ENCODE measurements at regions not wholly inside any gene's neighbourhood (a gene's known extent, or its start where the extent isn't known, plus 50 kb on each side); places are given as distances from the start of the nearest gene placed in this dataset.

DNA sequence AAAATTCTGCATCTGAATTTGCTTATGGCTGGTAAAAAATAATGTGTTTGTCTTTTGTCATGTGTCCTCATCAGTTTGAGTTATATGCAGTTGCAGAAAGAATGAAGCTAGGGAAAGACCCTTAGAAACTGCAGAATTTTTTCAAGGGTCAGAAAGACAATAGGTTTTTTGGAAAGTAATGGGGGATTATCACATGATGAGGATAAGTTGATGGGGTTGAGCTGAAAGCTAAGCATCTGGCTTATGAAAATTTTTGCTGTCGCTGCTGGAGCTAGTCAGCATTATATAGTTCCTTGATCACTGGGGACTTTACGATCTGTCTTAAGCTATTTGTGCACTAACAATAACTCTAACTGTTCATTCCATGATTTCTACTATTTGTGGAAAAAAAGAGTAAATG lies 331.7 kb downstream of the PPARGC1A start:
- Histone ChIP-seq H4K5ac (ENCODE audit: low read depth, low read length) (no peak overlapping the region), H2AFZ (replicated peaks; ENCODE audit: low read length, poor library complexity) (no peak overlapping the region), H3K79me1 (ENCODE audit: low read depth in 1 of 2, low read length in 2 of 2) (no peaks in the 10 kb centered on the region), H3K27me3 (ENCODE audit: control insufficient read depth, insufficient read depth, low read length) (no peaks in the 10 kb centered on the region), H3K14ac (replicated peaks; ENCODE audit: low read depth, low read length) (no peak overlapping the region), H4K20me1 (ENCODE audit: insufficient read depth, low read length) (no peaks in the 10 kb centered on the region), H3K9me1 (ENCODE audit: insufficient read depth, low read length) (no peaks in the 10 kb centered on the region), H3K9ac (ENCODE audit: low read depth, low read length) (no peak overlapping the region), H2BK120ac (ENCODE audit: low read depth, low read length) (no peak overlapping the region), H2BK15ac (ENCODE audit: low read depth, low read length) (no peak overlapping the region), H3K36me3 (ENCODE audit: control insufficient read depth, insufficient read depth, low read length) (no peaks in the 10 kb centered on the region), H3K4me1 (ENCODE audit: control insufficient read depth, insufficient read depth, low read length) (no peaks in the 10 kb centered on the region), H3K4me3 (ENCODE audit: insufficient read depth, low read depth, low read length) (no peak overlapping the region), H2AK5ac (ENCODE audit: low read depth, low read length) (no peak overlapping the region), H2BK5ac (ENCODE audit: low read depth, low read length, poor library complexity, severe bottlenecking) (no peak overlapping the region), H3K23ac (ENCODE audit: low read depth, low read length) (no peak overlapping the region), H3K56ac (ENCODE audit: extremely low read depth, insufficient read depth, low read length) (no peak overlapping the region), H3K4ac (ENCODE audit: low read depth, low read length) (no peak overlapping the region), H3K4me2 (ENCODE audit: low read depth, low read length) (no peak overlapping the region), H3K9me3 (ENCODE audit: control insufficient read depth, insufficient read depth, low read length) (no peaks in the 10 kb centered on the region), H2AK9ac (replicated peaks; ENCODE audit: low read depth, low read length, poor library complexity) (no peak overlapping the region), H4K8ac (ENCODE audit: low read depth in 2 of 2, low read length in 2 of 2) (no peak overlapping the region), H3K27ac (ENCODE audit: insufficient read depth, low read length) (no peak overlapping the region), H2BK20ac (ENCODE audit: low read depth, low read length) (no peak overlapping the region), H4K91ac (ENCODE audit: insufficient read depth, low read depth, low read length) (no peak overlapping the region), H3K18ac (ENCODE audit: low read depth, low read length) (no peak overlapping the region)
- no CpG with 5 or more reads among the region's 2 CpGs for WGBS, 2 experiments (ENCODE audit: extremely low coverage in 2 of 2, insufficient read length in 1 of 2)
- ChIA-PET CTCF (no interaction called here), POLR2A (ENCODE audit: unreplicated experiment) (no interaction called here)
- no peak for TF ChIP-seq MAFK (IDR thresholded peaks at IDR 0.05; ENCODE audit: low read depth, low read length)
- TF ChIP-seq RCOR1 (IDR thresholded peaks at IDR 0.05; ENCODE audit: insufficient replicate concordance, low read length), result no peak
- TF ChIP-seq MAZ (IDR thresholded peaks at IDR 0.05; ENCODE audit: borderline replicate concordance, low read depth, low read length), result no peak
- TF ChIP-seq, protein P1, sequence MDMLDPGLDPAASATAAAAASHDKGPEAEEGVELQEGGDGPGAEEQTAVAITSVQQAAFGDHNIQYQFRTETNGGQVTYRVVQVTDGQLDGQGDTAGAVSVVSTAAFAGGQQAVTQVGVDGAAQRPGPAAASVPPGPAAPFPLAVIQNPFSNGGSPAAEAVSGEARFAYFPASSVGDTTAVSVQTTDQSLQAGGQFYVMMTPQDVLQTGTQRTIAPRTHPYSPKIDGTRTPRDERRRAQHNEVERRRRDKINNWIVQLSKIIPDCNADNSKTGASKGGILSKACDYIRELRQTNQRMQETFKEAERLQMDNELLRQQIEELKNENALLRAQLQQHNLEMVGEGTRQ (IDR thresholded peaks at IDR 0.05; ENCODE audit: low read depth, low read length), result no peak
- dilution Hi-C loops (cut with HindIII; ENCODE audit: low sequenced_read_pairs, unreplicated experiment), result no loop called here
- in situ Hi-C loops (cut with MboI; ENCODE audit: low sequenced_read_pairs), result no loop called here
- intact Hi-C loops (cut with micrococcal nuclease), result no loop called here
- DNase-seq, result no peak
- ATAC-seq (ENCODE audit: low read depth), result no peak
- no TSS peak for BruUV-seq (replicated peaks)
